ENCODE measurements at regions not wholly inside any gene's neighbourhood (a gene's known extent, or its start where the extent isn't known, plus 50 kb on each side); places are given as distances from the start of the nearest gene placed in this dataset.

DNA sequence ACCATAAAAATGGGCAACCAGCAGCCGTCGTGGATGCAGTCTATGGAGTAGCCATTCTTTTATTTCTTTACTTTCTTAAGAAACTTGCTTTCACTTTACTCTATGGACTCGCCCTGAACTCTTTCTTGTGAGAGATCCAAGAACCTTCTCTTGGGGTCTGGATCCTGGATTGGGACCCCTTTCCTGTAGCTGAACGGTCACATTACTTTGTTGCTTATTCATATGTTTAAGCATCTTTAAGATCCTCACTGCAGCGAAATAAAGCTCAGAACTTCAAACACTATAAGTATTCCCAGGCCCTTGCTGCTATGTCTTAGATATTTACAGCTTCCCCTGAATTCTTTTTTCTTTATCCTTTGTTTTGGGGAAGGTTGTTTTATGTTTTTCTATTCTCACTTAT lies 187.8 kb upstream of the DDI1 start:
- no peak overlapping the region for H2AFZ ChIP-seq (ENCODE audit: low read depth, low read length)

DNA sequence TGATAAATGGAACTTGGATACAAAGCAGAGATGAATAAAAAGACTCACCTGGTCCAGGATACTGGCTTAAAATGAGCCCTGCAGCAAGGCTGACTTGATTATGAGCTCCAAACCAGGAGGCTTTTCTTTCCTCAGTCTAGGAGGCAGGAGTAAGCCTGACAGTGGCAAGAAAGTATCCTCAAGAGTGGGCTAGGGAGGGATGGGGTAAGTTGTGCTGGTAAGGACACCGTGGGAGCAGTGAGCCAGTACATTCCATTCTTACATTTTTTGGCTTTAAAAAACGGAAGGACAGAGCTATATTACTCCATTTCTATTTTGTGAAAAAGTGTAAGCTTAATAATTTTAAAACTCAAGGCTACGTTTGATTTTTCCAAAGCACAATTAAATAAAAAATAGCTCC lies 187.1 kb upstream of the DDI1 start:
- no peak overlapping the region for H3K9ac ChIP-seq (ENCODE audit: low read length)
- no peak overlapping the region for H2AFZ ChIP-seq (ENCODE audit: low read depth, low read length)
- H3K4me3 ChIP-seq (ENCODE audit: low read length) = no peak overlapping the region
- no peaks in the 10 kb centered on the region for H3K9me3 ChIP-seq (ENCODE audit: low read length)
- no peaks in the 10 kb centered on the region for H3K27me3 ChIP-seq (ENCODE audit: insufficient read depth, low read depth, low read length)
- H3K27ac ChIP-seq (ENCODE audit: low read length) = no peak overlapping the region
- no peak for TF ChIP-seq MXI1 (conservative IDR thresholded peaks at IDR 0.05; ENCODE audit: poor library complexity, severe bottlenecking)
- no peaks in the 10 kb centered on the region for H3K9me2 ChIP-seq (ENCODE audit: insufficient read depth, low read length)
- no peaks in the 10 kb centered on the region for H3K79me2 ChIP-seq (replicated peaks; ENCODE audit: insufficient read depth, low read length)
- no peaks in the 10 kb centered on the region for H3F3A ChIP-seq (ENCODE audit: insufficient read depth, low read length, poor library complexity, severe bottlenecking)
- H4K20me1 ChIP-seq (ENCODE audit: insufficient read depth) = no peaks in the 10 kb centered on the region
- no peak overlapping the region for H3K4me2 ChIP-seq (ENCODE audit: low read length)
- H3K36me3 ChIP-seq (ENCODE audit: insufficient read depth, low read length) = no peaks in the 10 kb centered on the region

More for the DNA sequence above, 187.8 kb upstream of the DDI1 start:
- no peaks in the 10 kb centered on the region for H4K20me1 ChIP-seq (ENCODE audit: insufficient read depth)
- H3K79me2 ChIP-seq (replicated peaks; ENCODE audit: insufficient read depth, low read length) = no peaks in the 10 kb centered on the region
- no peak overlapping the region for H3K27ac ChIP-seq (ENCODE audit: low read length)
- H3K9me3 ChIP-seq (ENCODE audit: low read length) = no peaks in the 10 kb centered on the region
- no peak overlapping the region for H3K9ac ChIP-seq (ENCODE audit: low read length)
- H3K9me2 ChIP-seq (ENCODE audit: insufficient read depth, low read length) = no peaks in the 10 kb centered on the region
- H3K27me3 ChIP-seq (ENCODE audit: insufficient read depth, low read depth, low read length) = no peaks in the 10 kb centered on the region
- H3K36me3 ChIP-seq (ENCODE audit: insufficient read depth, low read length) = no peaks in the 10 kb centered on the region
- no peaks in the 10 kb centered on the region for H3F3A ChIP-seq (ENCODE audit: insufficient read depth, low read length, poor library complexity, severe bottlenecking)
- H3K4me3 ChIP-seq (ENCODE audit: low read length) = no peak overlapping the region
- TF ChIP-seq TAF1 (IDR thresholded peaks at IDR 0.05; ENCODE audit: low read depth) (no peak), EP300 (conservative IDR thresholded peaks at IDR 0.05; ENCODE audit: poor library complexity, severe bottlenecking) (no peak), POLR2AphosphoS5 (IDR thresholded peaks at IDR 0.05) (no peak), SMC3 (conservative IDR thresholded peaks at IDR 0.05; ENCODE audit: poor library complexity) (no peak), EZH2 (IDR thresholded peaks at IDR 0.05; ENCODE audit: borderline replicate concordance, insufficient read depth, low read length, poor library complexity, severe bottlenecking) (no peak), MXI1 (conservative IDR thresholded peaks at IDR 0.05; ENCODE audit: poor library complexity, severe bottlenecking) (no peak), RAD21 (conservative IDR thresholded peaks at IDR 0.05) (no peak)
- TF ChIP-seq, protein P1, sequence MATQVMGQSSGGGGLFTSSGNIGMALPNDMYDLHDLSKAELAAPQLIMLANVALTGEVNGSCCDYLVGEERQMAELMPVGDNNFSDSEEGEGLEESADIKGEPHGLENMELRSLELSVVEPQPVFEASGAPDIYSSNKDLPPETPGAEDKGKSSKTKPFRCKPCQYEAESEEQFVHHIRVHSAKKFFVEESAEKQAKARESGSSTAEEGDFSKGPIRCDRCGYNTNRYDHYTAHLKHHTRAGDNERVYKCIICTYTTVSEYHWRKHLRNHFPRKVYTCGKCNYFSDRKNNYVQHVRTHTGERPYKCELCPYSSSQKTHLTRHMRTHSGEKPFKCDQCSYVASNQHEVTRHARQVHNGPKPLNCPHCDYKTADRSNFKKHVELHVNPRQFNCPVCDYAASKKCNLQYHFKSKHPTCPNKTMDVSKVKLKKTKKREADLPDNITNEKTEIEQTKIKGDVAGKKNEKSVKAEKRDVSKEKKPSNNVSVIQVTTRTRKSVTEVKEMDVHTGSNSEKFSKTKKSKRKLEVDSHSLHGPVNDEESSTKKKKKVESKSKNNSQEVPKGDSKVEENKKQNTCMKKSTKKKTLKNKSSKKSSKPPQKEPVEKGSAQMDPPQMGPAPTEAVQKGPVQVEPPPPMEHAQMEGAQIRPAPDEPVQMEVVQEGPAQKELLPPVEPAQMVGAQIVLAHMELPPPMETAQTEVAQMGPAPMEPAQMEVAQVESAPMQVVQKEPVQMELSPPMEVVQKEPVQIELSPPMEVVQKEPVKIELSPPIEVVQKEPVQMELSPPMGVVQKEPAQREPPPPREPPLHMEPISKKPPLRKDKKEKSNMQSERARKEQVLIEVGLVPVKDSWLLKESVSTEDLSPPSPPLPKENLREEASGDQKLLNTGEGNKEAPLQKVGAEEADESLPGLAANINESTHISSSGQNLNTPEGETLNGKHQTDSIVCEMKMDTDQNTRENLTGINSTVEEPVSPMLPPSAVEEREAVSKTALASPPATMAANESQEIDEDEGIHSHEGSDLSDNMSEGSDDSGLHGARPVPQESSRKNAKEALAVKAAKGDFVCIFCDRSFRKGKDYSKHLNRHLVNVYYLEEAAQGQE (IDR thresholded peaks at IDR 0.05; ENCODE audit: borderline replicate concordance) = no peak
- TF ChIP-seq, protein P2, sequence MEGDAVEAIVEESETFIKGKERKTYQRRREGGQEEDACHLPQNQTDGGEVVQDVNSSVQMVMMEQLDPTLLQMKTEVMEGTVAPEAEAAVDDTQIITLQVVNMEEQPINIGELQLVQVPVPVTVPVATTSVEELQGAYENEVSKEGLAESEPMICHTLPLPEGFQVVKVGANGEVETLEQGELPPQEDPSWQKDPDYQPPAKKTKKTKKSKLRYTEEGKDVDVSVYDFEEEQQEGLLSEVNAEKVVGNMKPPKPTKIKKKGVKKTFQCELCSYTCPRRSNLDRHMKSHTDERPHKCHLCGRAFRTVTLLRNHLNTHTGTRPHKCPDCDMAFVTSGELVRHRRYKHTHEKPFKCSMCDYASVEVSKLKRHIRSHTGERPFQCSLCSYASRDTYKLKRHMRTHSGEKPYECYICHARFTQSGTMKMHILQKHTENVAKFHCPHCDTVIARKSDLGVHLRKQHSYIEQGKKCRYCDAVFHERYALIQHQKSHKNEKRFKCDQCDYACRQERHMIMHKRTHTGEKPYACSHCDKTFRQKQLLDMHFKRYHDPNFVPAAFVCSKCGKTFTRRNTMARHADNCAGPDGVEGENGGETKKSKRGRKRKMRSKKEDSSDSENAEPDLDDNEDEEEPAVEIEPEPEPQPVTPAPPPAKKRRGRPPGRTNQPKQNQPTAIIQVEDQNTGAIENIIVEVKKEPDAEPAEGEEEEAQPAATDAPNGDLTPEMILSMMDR (IDR thresholded peaks at IDR 0.05; ENCODE audit: poor library complexity, severe bottlenecking) = no peak
- H3K4me2 ChIP-seq (ENCODE audit: low read length) = no peak overlapping the region
